HG03342 (cell line): ENCODE measurements at regions not wholly inside any gene's neighbourhood (a gene's known extent, or its start where the extent isn't known, plus 50 kb on each side); places are given as distances from the start of the nearest gene placed in this dataset.

Experiments
- ATAC-seq: cut with Tn5 transposase; IDR thresholded peaks from one replicate; pipeline ENCODE4 v1.9.1; 2021; ENCODE audit warnings: mild to moderate bottlenecking, moderate library complexity; ENCODE audit not compliant: unreplicated experiment

DNA sequence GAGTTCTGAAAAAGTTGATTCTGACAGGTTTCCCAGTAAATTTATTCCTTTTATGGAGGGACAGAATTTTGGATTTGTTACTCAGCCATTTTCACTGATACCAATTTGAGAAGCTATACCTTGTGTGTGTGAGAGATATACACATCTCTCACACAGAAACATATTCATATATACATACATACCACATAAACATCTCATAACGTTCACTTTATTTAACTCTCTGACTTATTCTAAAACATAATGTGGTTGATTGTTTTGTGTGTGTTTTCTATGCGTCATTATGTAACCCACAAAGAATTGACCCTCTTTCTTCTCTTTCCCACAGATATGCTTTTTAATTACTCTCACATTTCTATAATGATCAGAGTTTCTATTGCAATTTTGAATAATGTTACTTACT is 570.8 kb upstream of the TLE4 start:
- no peak for ATAC-seq

DNA sequence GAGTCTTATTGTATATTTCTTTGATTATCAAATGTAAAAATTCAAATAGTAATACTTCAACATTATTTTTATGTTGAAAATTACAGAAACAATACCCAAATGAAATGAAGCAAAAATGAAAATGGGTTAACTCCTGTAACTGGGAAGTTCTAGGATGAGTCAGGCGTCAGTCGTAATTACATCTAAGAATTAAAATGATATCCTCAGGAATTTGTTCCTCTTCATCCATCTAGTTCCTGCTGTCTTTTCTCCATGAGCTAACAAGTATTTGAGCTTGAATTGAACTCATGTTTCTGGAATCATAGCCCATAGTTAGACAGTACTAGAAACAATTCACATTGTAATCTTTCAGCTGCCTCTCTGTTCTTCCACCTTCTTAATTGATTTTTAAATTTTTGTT is 568.3 kb upstream of the TLE4 start:
- ATAC-seq, result no peak

DNA sequence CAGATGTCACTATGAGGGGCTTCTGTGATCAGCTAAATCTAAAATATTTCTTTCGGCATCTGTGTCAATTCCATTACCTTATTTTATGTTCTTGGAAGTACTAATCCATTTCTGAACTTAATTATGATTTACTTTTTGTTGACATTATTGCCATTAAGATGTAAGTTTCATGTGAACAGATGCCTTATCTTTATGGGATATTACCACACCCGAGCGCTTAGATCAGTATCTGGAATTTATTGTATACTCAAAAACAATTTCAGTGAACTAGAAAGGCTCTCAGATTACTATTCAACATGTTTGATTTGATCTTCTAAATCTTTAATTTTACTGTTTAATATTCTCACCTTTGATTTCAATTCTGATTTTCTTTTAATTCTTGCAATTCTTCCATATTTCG is 567.7 kb upstream of the TLE4 start:
- ATAC-seq, result no peak

DNA sequence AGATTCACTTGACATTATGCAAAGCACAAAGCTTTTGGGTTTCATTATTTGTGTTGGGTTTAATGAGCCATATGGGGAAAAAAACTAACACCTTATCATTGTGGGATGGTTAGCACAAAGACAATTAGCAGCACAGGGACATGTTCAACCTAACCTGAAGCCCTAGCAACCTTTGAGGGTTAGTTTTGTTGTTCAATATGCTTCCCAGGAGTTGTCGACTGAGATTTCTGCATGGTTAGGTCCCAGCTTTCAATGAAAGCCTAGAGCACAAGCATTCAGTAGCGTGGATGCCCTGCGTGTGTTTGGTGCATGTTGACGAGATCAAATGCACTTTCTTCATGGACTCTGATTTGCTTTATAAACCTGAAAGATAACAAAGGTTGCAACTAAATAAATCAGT is 565.2 kb upstream of the TLE4 start:
- ATAC-seq, result no peak

DNA sequence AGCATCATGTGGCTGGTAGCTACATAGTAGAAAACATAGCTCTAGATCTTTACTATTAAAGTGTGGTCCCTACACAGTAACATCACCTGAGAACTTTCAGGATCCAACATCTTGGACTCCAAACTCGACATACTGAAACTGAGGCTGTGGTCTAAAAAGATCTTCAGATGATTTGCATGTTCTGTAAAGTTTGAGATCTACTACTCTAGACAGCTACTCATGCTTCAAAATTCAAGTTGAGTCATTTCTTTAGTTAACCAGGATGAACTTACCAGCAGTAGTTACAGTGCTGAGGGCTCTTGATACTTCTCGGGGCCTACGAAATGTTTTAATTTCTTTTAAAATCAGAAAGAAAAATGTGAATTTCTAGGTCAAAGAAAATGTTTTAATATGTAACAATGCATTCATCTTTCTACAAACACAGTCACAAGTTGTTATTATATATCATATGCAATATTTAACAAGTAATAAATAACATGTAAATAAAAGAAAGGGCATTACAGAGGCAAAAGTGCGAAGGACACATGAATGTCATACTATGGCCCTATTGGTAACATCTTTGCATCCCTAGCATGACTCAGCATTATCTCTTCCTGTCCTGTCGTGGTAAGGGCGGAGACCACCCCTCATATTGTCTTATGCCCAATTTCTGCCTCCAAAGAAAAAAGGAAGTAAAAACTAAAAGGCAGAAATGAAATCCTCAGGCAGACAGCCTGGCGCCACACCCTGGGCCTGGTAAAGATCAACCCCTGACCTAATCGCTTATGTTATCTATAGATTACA is 563.9 kb upstream of the TLE4 start:
- ATAC-seq, result peak; percentile 93

DNA sequence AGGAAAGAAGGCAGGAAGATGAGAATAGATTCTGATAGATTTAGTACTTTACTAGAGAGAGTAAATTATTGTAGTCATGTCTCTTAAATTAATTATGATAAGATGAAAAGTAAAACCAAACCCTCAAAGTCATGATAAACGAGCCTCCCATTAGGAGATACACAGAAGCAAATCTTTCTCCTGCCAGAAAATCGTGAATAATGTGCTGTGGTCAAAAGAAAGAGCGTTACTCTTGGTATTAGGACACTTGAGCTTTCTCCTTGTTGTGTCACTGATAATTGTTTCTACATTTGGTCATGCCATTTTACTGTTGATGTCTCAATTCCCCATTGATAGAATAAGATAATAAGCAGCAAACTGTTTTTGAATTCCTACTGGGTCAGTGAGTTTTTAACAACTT is 562.8 kb upstream of the TLE4 start:
- ATAC-seq, result no peak

DNA sequence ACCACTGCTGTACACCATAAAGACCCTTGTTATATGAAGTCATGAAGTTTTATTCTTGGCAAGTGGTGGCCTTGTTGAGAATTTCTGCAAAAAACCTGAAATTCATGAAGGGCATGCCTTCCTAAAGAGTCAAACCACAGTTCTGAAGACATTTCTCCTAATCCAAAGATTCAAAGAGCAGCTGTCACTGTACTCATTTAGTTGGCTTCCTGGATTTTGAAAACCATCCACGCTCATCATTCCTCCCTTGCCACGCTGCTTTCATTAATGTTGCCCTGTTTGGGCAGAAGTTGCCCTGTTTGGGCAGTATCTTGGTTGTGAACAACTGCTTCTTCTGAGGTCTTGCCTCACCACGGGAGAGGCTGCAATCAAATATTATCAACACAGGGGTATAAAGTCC is 560.3 kb upstream of the TLE4 start:
- ATAC-seq, result no peak

DNA sequence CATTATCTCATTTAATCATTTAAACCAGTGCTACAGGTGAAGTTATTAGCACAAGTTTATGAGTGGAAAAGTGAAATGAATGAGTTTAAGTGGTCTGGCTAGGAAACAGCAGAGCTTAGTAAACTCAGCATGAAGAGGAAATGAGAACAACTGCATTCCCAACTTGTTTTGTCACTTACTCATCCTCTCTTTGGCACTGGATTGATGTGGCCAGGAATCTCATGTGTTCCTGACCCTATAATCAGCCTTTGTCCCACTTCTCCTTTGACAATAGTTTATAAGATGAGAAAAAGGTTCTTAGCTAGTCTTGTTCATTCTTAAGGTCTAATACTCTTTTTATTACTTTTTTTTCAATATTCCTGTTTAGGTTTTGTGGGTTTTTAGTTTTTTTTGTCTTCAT is 559.2 kb upstream of the TLE4 start:
- no peak for ATAC-seq

DNA sequence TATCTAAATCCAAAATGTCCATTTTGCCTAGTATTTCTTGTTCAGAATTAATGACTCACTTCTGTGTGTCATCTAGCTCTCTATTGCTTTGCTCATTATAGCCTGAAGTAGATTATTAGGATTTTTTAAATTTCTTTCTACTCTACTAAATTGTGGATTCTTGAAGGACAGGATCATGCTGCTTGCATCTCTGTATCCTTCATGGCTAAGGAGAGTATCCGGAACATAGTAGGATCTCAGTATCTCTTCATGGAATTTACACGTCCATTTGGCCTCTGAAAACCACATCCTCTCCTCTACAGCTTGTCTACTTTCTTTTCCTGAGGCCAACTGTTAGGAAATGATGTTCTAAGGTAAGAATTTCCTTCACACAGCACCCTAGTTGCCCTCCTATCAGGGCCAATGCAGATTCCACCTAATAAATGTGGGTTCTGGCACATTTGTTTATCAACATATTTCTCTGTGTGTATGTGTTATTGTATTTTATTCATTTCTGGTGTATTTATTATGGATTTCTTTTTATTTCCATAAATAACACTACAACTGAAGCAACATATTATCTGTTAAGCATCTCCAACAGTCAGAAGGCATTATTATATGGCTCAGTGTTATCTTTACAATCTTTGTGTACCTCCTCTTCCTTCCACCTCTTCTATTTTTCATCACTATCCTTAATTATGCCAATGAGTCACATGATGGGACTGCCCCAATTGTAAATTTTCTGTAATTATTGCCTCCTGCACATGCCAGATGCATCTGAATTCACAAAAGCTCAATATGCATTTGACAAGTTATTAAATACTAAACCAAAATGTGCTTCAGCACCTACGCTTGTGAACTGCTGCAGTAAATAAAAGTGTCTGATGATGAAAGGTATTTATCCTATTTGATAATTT is 557.8 kb upstream of the TLE4 start:
- ATAC-seq, result no peak

DNA sequence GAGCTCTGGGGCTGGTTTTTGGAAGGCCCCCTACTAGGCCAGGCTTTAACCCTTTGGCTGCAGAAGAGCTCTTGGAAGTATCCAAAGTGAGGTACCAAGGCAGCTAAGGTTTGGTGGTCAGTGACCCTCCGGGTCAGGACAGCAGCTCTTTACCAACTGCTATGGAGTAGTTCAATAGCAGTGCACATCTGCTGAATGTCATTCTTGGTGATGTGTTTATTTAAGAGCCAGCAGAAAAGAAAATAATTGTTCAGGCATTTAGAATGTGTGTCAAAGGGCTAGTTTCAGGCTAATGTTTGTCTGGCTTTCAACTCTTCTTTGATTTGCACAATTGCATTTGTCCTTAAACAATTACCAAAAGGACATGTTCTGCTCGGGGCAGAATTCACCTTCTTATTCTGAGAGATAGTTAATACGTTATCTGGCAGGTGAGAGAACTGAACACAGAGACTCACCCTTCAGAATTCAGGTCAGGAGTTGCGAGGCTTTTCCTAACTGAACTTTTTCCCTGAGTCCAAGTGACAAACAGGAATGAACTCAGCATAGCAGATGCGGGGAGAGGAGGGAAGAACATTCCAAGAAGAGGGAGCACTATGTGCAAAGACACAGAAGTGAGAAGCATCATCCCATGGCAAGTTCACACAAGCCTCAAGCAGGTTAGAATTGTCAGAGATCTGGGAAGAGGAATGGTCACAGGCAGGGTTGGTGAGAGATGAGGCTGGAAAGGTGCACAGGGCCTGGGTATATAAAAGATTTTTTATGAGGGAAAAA is 556.7 kb upstream of the TLE4 start:
- ATAC-seq, result no peak

DNA sequence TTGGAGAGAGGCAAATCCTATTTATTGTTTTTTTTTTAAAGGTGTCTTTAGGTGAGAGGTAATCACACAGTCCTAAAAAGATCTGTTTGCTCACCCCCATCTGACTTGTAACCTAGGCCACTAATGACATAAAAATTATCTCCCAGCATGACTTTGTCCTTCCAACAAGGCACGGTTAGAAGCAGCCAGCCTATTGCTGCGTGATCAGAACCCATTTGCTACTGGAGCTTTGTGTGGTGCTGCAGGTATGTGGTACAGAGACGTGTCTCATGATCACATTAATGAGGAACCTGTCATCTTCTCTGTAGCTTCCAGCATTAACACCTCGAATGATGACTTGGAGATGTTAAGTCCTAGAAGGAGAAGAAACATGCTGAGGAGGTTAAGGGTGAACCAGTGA is 555.8 kb upstream of the TLE4 start:
- no peak for ATAC-seq

DNA sequence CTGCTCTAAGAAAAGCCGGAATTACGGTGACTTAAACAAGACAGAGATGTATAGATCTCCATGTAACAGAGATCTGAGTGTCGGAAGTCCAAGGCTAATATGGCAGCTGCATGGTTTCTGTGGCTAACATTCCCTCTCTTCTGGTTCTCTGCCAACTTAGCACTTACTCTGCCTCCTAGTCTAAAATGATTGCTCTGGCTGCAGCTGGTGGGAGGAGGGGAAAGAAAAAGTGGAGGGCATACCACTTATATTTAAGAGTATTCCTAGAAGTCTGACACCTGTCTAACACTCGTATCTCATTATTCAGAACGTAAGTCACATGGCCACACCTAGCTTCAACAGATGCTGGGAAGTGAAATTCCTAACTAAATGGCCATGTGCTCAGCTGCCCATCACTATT is 551.5 kb upstream of the TLE4 start:
- ATAC-seq, result no peak

DNA sequence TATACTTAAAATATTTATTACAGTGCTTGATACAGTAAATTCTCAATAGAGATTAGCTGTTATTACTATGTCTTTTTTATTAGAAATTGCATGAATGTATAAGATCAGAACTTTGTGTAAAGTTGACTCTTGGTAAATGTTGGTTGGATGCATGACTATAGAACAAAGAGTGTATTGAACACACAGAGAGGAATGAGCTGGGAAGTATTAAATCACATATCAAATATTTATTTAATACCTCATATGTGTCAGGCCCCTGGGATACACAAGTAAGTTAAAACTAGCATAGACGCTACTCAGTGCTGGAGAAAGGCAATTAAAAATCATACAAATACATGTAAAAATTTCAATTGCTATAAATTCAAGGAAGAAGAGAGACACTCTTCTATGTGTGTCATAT is 550.7 kb upstream of the TLE4 start:
- ATAC-seq, result no peak

DNA sequence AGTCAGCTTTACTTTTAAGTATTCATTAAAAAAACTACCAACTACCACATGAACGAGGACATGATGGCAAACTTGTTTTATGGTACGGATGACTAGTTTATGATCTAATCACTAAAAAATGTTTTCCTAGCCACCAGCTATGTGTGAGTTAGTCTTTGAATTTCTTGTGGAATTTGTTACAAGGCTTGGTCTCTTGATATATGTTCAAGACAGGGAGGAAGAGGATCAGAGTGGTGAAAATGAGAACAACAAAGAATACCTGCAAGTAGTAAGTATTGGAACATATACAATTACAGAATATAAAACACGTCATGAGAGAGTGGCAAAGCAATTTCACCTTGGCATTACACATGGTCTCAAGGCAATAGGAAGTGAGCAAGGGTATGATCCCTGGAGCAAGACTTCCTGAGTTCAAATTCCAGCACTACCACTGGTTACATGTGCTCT is 548.6 kb upstream of the TLE4 start:
- no peak for ATAC-seq

DNA sequence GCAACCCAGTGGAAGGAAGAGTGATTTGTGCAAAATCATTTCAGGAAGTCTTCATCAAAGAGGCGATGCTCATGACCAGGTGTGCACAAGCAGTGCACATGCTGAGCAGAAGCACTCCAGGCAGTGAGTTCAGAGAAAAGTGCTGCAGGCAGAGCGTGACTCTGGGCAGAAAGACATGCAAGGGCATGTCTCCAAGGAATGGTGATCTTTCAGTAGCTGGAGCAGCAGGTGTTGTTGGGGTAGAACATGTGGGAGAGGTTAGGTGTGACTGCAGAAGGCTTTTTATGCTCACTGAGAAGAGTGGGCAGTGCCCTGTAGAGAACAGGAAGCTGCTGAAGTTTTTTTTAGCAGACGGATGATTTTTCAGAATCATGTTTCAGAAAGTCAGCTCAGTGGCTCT is 545.4 kb upstream of the TLE4 start:
- peak; percentile 63 for ATAC-seq

DNA sequence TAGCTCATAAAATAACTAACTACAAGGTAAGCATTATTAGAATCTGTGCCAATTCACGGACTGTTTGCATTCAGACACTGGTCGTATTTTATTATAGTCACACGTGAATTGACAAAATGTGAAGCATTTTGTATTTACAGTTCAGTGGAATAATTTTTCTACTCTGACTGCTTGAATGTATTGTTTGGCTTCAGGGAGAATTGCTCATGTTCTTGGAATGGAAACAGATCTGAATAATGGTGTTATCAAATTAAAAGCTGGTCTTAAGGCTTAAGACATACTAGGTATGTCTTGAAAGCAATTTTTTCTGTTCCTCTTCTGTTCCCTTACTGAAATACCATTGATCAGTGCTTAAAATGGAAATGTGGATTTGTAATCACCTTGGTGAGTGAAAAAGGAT is 543.7 kb upstream of the TLE4 start:
- ATAC-seq, result no peak

DNA sequence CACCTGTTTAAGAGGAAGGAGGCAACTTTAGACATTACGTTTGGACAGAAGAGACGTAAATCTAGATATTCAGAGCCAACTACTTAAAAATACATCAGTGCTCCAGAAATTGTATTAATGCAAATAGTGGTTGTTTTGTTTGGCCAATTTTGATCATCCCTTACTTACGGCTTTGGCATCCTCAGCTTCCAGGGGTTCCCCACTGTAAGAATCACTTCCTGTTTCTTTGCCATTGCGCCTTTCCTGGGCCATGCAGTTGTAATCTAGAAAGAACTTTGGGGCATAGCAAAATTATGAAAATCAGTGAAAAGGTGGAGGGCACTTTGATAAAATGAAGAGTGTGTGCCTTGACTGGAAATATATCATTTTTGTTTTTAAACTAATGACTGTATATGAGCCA is 537.2 kb upstream of the TLE4 start:
- ATAC-seq, result no peak

DNA sequence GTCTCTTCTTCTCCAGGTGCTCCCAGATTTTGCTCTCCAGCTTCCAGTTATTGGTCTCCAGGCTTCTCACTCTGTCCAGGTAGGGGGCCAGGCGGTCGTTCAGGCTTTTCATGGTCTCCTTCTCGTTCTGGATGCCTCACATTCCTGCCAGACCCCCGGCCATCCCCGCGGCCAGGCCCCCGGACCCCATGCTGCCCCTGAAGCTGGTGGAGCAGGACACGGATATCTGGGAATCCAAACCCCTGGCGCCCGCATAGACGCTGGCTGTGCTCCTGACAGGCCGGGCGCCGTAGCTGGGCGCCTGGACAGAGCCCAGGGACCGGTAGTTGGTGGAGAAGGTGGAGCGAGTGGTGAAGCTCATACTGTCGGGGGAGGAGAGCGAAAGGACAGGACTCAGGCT is 534.4 kb upstream of the TLE4 start:
- no peak for ATAC-seq

DNA sequence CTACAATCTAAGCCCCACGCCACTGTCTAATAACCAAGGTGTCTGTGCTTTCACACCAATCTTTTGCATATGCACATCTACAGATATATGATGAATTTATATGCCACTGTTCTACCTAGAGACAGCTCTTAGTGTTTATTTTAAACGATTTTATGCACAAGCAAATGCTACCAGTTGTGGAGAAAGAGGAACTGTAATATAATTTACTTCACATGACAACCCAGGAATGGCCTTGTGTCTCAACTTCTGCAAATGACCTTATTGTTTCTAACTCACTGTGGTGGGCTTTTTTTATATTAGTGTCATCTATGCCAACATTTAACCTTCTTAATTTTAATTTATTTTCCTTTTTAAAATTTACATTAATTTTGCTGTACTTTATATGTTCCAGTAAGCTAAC is 531.1 kb upstream of the TLE4 start:
- no peak for ATAC-seq

DNA sequence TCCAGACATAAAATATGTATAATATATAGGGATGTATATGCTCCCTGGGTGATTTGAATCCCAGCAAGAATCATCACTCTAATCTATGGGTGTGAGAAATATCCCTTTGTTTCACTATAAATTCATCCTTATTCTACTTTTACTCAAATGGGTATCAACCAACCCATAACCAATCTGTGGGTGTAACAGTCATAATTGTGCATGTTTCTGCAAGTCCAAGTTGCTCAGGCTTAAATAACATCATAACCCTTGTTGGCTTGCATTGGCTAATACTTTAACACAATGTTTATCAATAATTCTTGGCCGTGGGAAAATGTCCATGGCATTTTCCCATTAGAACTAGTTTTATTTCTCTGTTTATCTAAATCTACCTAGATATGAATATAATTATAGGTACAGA is 530.5 kb upstream of the TLE4 start:
- ATAC-seq, result no peak

DNA sequence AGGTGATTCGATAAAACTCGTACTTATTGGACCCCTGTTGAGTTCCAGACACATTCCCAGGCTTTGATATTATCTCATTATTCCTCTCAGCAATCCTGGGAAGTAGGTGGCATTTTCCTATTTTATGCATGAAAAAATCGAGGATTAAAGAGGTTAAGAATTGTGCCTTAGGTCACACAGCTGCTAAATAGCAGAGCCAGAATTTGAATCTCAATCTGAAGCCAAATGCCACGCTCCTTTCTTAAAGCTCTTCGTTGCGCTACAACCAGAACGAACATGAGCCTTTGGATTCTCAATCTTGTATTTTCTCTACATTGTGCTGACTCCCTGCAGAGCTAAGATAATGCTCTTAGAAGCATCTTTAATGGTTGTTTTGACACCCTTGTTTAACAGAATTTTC is 527.8 kb upstream of the TLE4 start:
- ATAC-seq, result no peak

DNA sequence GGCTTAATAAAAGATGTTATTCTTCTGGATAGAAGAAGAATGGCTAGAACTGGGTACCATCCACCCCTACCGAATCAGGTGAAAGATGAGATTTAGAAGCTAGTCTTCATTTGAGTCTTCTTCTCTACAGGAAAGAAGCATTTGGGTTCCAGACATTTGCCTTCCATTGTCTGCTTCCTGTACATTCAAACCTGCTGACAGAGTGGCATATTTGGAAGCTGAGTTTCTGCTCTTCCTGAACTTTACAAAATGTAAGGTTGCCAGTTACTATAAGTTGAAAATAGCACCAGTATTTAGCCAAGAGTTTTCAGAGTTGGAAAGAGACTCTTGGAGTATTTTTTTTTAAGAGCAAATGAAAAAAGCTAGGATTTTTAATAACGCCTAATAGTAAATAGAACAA is 525.4 kb upstream of the TLE4 start:
- ATAC-seq, result no peak
